ENCODE measurements at regions not wholly inside any gene's neighbourhood (a gene's known extent, or its start where the extent isn't known, plus 50 kb on each side); places are given as distances from the start of the nearest gene placed in this dataset.

DNA sequence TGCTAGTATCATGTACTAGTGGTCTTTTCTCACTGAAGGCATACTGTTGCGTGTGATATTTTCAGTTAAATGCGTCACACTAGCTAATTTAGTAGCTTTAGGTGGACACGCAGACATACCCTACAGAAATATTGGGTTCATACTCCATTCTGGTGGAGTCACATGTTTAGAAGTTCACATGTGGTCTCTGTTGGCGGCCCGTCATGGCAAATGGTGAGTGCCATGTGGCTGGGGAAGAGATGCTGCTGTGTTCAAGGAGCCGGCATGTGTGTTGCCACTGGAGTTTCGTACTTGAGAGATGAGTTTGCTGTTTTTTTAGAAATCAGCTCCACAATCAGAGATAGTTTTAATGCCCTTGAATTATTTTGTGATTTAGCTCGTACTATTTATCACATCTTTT, 454.6 kb downstream of the PCNX1 start:
- no peak overlapping the region for H3K4me3 ChIP-seq (ENCODE audit: low read depth, low read length)
- DNase-seq (ENCODE audit: low read depth): no peak
- TF ChIP-seq, protein P1, sequence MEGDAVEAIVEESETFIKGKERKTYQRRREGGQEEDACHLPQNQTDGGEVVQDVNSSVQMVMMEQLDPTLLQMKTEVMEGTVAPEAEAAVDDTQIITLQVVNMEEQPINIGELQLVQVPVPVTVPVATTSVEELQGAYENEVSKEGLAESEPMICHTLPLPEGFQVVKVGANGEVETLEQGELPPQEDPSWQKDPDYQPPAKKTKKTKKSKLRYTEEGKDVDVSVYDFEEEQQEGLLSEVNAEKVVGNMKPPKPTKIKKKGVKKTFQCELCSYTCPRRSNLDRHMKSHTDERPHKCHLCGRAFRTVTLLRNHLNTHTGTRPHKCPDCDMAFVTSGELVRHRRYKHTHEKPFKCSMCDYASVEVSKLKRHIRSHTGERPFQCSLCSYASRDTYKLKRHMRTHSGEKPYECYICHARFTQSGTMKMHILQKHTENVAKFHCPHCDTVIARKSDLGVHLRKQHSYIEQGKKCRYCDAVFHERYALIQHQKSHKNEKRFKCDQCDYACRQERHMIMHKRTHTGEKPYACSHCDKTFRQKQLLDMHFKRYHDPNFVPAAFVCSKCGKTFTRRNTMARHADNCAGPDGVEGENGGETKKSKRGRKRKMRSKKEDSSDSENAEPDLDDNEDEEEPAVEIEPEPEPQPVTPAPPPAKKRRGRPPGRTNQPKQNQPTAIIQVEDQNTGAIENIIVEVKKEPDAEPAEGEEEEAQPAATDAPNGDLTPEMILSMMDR (IDR thresholded peaks at IDR 0.05; ENCODE audit: insufficient read depth, low read depth, low read length, missing control alignments): no peak

DNA sequence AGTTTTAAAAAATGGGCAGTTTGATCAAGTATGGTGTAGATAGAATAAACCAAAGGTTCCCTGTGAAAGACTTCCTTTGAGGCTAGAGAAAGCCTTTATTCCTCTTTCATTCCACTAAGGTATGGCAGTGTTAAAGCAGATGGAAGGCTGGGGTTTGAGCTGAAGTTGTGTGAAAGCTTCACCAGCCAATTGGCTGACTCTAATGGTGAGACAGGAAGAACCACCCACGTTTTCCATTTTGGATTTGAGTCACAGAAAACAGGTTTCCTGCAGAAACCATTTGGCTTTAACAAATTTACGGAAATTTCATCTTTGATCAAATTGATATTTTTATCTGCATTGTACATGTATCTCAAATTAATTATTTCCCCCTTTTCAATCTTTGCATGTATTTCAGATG, 455.0 kb downstream of the PCNX1 start:
- no peak for DNase-seq (ENCODE audit: low read depth)
- H3K4me3 ChIP-seq (ENCODE audit: low read depth, low read length): no peak overlapping the region
- TF ChIP-seq, protein P1 (IDR thresholded peaks at IDR 0.05; ENCODE audit: insufficient read depth, low read depth, low read length, missing control alignments): no peak

DNA sequence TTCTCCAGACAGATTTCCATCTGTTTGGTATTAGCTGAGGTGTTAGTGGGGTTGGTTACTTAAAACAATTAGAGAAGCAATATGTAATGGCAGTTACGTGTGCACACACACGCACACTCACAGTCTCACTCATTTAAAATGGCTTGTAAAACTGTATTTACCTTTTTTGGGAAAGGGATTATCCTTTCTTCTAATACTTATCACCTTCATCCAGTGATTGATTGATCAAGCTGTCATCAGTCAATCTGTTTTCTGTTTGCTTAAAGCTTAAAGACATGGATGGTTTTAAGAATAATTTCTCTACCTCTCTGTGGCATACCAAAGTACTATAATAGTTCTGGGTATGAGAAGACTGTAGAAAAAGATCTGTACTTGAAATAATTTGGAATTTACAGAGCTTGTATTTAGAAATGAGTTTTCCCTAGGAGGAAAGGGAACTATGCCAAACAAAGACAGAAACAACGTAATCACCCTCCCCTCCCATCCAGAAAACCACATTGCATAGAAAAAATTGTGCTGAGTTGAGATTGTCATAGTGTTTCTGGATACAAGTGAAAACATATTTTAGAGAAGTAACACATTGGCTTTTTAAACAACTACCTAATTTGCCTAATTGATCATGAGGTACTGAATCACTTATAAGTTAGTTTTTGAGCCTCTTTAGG, 455.8 kb downstream of the PCNX1 start:
- DNase-seq (ENCODE audit: low read depth): peak; percentile 24

DNA sequence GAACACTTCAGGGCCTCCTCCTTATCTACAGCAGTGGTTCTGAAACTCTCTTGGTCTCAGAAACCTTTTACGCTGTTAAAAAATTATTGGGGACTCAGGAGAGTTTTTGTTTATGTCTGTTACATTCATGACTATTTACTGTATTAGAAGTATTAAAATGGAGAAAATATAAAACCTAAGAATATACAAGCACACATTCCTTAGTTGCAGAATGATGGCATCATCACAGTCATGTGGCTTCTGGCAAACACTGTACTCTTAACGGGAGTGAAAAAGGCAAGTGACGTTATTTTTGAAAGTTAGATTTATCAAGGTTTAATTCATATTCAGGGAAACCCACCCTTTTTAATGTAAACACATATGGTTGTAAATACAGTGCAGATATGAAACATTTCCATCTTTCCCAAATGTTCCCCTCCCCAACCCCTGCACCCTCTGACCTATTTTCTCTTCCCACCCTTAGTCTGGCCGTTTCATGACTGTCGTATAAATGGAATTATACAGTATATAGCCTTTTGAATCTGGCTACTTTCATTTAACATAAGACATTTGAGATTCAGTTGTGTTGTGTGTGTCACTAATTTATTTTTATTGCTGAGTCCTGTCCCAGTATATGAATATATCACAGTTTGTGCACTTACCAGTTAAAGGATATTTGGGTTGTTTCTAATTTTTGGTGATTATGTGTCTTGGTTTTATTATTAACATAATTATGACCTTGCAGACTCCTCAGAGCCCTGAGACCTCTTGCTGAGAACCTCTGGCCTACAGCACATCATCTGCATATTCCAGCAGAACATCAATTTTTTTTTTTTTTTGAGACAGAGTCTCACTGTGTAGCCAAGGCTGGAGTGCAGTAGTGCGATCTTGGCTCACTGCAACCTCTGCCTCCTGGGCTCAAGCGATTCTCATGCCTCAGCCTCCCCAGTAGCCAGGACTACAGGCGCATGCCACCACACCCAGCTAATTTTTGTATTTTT, 457.0 kb downstream of the PCNX1 start:
- TF ChIP-seq, protein P1 (IDR thresholded peaks at IDR 0.05; ENCODE audit: insufficient read depth, low read depth, low read length, missing control alignments): no peak
- no peak for DNase-seq (ENCODE audit: low read depth)
- H3K4me3 ChIP-seq (ENCODE audit: low read depth, low read length): no peak overlapping the region

More for the DNA sequence above, 455.8 kb downstream of the PCNX1 start:
- TF ChIP-seq, protein P1 (IDR thresholded peaks at IDR 0.05; ENCODE audit: insufficient read depth, low read depth, low read length, missing control alignments): no peak
- no peak overlapping the region for H3K4me3 ChIP-seq (ENCODE audit: low read depth, low read length)

DNA sequence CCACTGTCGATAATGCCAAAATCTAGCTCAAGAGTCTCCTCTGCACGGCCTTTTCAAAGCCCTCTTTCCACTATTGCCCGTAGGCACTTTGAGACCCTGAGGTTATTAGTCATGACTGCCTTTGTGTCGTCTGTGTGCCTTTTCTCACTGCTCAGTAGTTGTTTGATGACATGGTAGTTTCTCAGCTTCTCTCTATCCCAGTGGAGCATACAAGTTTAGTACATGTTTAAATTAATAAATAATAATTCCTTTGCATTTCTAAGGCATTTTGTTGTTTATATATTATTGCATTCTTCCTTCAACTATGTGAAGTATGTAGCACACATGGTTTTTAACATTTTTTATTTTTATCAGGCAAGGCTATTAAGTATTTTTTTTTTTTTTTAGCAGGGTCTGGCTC, 458.1 kb downstream of the PCNX1 start:
- TF ChIP-seq, protein P1 (IDR thresholded peaks at IDR 0.05; ENCODE audit: insufficient read depth, low read depth, low read length, missing control alignments): no peak
- no peak overlapping the region for H3K4me3 ChIP-seq (ENCODE audit: low read depth, low read length)
- DNase-seq (ENCODE audit: low read depth): no peak

DNA sequence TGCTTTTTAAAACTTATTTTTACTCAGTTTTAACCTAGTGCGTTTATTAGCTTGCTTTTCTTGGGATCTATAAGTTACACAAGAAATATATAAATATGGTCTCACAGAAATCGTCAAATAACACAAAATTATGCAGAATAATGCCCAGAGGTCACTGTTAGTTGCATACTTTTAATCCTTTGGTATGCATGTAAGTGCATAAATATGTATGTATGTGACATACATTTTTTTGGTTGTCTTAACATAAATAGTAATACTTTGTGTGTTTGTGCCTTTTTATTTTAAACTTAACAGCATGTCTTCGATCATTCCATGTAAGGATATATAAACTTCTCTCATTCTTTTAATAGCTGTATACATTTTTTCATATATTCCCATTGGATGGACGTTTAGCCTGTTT, 459.6 kb downstream of the PCNX1 start:
- TF ChIP-seq, protein P1 (IDR thresholded peaks at IDR 0.05; ENCODE audit: insufficient read depth, low read depth, low read length, missing control alignments): no peak
- DNase-seq (ENCODE audit: low read depth): no peak
- H3K4me3 ChIP-seq (ENCODE audit: low read depth, low read length): no peak overlapping the region
